ENCODE measurements at regions not wholly inside any gene's neighbourhood (a gene's known extent, or its start where the extent isn't known, plus 50 kb on each side); places are given as distances from the start of the nearest gene placed in this dataset.

DNA sequence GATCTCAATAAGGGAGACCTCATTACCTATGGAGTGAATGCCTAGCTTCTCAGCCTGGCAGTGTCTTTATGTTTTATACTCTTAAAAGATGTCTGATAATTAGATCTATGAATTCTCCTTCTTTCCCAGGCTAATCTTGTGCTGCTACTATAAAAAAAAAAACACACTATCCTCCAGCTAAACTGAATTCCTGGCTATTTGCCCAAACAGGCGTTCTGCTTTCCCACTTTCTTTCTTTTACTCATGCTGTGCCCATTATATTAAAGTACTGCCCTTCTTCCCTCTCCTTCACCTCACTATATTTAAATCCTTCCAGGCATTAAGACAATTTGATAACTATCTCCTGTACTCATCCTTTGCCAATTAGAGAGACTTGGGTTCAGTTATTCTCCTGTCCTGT lies 1134.9 kb downstream of the ROBO2 start:
- no peak overlapping the region for H3K4me3 Mint-ChIP-seq
- no peaks in the 10 kb centered on the region for H3K4me1 Mint-ChIP-seq
- ATAC-seq (ENCODE audit: low read depth in 2 of 2), result no peak
- H3K36me3 Mint-ChIP-seq, result no peaks in the 10 kb centered on the region
- DNase-seq, result no peak
- H3K27ac Mint-ChIP-seq, result no peak overlapping the region
- H3K27me3 Mint-ChIP-seq, result no peaks in the 10 kb centered on the region
- H3K9me3 Mint-ChIP-seq, result peaks cover 0 to 6% (median 0%) of the 10 kb centered on the region in 7 donors

DNA sequence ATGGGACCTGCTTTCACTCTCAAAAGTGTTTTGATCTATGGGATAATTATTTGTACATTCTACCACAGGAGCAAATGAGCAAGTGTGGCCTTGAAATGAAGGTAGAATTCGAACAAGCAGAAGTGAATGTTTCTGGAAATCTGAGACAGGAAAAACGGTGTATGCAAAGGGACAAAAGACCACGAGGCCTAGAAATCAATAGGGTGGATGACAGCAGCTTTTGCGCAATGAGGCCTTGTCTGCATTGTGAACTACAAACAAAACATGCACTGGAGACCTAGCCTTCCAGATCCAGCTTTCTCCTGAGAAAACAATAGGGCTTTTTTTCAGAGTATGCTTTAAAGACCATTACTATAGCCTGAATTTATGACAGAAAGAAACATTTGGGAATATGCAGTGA lies 1137.0 kb downstream of the ROBO2 start:
- ATAC-seq (ENCODE audit: low read depth in 2 of 2) (no peak), DNase-seq (no peak)
- Mint-ChIP-seq H3K27ac (no peak overlapping the region), H3K4me3 (no peak overlapping the region), H3K4me1 (no peaks in the 10 kb centered on the region), H3K9me3 (peaks cover 0 to 6% (median 0%) of the 10 kb centered on the region in 7 donors), H3K36me3 (no peaks in the 10 kb centered on the region), H3K27me3 (no peaks in the 10 kb centered on the region)

DNA sequence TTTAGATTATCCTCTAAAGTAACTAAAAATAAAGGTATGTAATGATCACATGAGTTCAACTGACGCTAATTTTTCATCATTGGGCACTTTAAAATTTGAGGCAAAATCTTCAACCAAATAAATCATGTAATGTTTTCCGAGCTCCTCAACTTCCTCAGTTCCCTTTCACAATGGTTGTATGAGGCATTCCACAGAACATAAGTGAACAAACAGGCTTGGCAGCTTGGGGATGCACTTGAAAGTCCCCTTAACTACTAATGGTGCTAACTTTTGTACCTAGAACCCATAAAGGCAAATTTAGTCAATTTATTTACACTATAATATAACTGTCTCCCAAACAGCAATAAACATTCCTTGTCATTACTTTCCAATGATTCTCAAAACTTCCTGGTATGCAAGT lies 1137.9 kb downstream of the ROBO2 start:
- Mint-ChIP-seq H3K27ac (no peak overlapping the region), H3K27me3 (no peaks in the 10 kb centered on the region), H3K4me1 (no peaks in the 10 kb centered on the region), H3K4me3 (no peak overlapping the region), H3K36me3 (no peaks in the 10 kb centered on the region), H3K9me3 (peaks cover 0 to 10% (median 0%) of the 10 kb centered on the region in 7 donors)
- DNase-seq (no peak), ATAC-seq (ENCODE audit: low read depth in 2 of 2) (no peak)

DNA sequence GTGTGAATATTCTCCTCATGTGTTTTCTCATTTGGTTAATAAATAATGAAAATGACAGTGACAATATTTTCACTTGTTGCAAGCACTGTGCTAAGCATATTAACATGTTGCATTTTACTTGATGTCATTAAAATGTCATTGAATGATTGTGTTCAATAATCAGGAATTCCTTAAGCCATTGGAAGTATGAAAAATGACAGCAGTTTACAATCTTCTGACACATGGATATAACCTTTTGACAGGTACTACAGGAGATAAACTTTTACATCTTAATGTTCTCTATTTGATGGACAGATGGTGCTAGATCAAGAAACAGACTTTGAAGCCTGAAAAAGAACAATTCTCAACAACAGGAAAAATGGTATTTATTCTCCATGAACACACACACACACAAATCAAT lies 1138.3 kb downstream of the ROBO2 start:
- Mint-ChIP-seq H3K4me1 (no peaks in the 10 kb centered on the region), H3K4me3 (no peak overlapping the region)
- no peak for ATAC-seq (ENCODE audit: low read depth in 2 of 2)

DNA sequence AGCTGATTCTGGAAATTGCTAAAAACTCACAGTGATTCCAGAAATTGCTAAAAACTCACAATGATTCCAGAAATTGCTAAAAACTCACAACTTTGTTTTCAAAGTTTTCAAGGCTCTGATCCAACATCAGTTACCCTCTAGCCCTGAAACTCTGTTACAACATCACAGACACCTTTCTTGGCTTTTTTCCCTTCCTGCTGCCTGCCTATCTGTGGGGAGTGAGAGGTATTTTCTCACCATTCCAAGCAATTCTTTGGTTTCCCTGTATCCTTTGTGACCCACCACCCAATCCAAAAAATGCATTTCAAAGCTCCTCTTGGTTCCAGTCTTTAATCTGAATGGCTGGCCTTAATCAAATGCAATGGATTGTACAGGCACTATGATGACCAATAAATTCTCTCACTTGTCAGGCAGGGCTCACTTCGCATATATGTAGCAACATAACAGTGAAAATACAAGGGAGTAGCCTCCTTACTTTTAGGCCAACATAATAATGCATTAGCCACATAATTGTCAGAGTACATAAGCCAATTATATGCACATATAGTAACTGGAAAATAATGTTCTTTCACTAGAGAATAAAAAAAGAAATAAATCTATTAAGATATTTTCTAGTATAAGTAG lies 1139.0 kb downstream of the ROBO2 start:
- Mint-ChIP-seq H3K36me3 (no peaks in the 10 kb centered on the region), H3K4me3 (no peak overlapping the region), H3K27ac (no peak overlapping the region), H3K27me3 (no peaks in the 10 kb centered on the region), H3K4me1 (no peaks in the 10 kb centered on the region), H3K9me3 (peaks cover 0 to 10% (median 0%) of the 10 kb centered on the region in 7 donors)
- ATAC-seq (ENCODE audit: low read depth in 2 of 2), result no peak
- no peak for DNase-seq

More for the DNA sequence above, 1138.3 kb downstream of the ROBO2 start:
- H3K36me3 Mint-ChIP-seq, result no peaks in the 10 kb centered on the region
- no peaks in the 10 kb centered on the region for H3K27me3 Mint-ChIP-seq
- DNase-seq, result no peak
- H3K27ac Mint-ChIP-seq, result no peak overlapping the region
- H3K9me3 Mint-ChIP-seq, result peaks cover 0 to 10% (median 0%) of the 10 kb centered on the region in 7 donors

DNA sequence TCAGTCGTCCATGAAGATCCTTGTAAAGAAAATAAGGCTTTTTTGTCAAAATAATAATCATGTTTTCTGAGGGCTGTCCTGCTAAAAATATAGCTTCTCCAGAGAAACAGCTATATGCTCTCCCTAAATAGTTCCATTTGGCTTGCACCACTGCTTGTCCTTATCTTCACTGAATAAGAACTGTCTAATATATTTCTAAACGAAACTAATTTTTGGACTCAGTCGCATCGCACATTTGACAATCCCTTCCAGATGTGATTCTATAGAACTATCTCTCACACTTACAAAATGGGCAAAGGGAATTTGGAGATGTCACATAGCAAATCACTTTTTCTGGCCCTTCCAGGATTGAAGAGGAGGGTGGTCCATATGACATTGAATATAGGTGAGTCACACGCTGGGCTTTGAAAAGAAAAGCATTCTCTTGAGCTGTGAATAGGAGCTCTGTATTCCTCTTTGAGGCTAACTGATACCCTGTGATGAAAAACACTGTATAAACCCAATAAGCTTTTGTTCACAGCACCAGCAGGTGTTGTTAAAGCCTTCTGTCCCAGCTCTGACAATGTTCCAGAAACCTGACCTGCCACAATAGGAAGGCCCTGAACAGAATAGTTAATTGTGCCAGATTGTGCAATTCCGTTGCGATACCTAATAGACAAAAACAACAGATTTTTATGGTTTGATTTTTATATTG lies 1144.2 kb downstream of the ROBO2 start:
- H3K4me3 Mint-ChIP-seq, result no peak overlapping the region
- H3K9me3 Mint-ChIP-seq, result peaks cover 0 to 4% (median 0%) of the 10 kb centered on the region in 7 donors
- no peak overlapping the region for H3K27ac Mint-ChIP-seq
- ATAC-seq (ENCODE audit: low read depth in 2 of 2), result no peak
- DNase-seq, result no peak
- H3K27me3 Mint-ChIP-seq, result no peaks in the 10 kb centered on the region
- no peaks in the 10 kb centered on the region for H3K36me3 Mint-ChIP-seq
- H3K4me1 Mint-ChIP-seq, result no peaks in the 10 kb centered on the region

DNA sequence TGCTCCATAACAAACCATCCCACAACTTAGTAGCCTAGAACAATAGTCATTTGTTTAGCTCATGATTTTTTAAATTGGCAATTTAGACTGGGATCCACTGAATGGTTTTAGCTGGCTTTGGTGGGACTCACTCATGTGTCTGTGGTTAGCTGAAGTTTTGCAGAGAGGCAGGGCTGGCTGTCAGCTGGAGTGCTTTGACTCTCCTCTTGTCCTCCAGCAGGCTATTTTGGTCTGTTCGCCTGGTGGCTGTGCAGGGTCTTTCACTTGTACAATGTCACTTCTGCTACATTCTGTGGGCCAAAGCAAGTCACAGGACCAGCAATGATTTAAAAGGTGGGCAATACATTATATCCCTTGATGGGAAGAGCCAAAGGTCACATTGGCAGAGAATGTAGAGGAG lies 1146.5 kb downstream of the ROBO2 start:
- Mint-ChIP-seq H3K9me3 (peaks cover 0 to 12% (median 5%) of the 10 kb centered on the region in 7 donors), H3K27ac (no peak overlapping the region), H3K4me1 (no peaks in the 10 kb centered on the region), H3K27me3 (no peaks in the 10 kb centered on the region), H3K36me3 (peaks cover 0 to 5% of the 10 kb centered on the region in 2 donors), H3K4me3 (no peak overlapping the region)
- no peak for DNase-seq
- no peak for ATAC-seq (ENCODE audit: low read depth in 2 of 2)

DNA sequence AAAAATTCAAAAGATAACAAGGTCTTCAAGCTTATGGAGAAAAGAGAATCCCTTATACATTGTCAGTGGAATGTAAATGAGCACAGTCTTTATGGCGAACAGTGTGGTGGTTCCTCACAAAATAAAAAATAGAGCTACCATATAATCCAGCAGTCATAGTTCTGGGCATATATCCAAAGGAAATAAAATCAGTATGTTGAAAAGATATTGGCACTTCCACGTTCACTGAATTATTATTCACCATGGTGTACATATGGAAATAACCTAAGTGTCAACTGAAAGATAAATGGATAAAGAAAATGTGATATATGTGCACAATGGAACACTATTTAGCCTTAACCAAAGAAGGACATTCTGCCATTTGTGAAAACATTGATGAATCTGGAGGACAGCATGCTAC lies 1161.2 kb downstream of the ROBO2 start:
- Mint-ChIP-seq H3K9me3 (peaks cover 0 to 6% (median 0%) of the 10 kb centered on the region in 7 donors), H3K36me3 (no peaks in the 10 kb centered on the region), H3K27me3 (no peaks in the 10 kb centered on the region), H3K4me3 (no peak overlapping the region), H3K4me1 (no peaks in the 10 kb centered on the region), H3K27ac (no peak overlapping the region)
- no peak for ATAC-seq (ENCODE audit: low read depth in 2 of 2)
- DNase-seq, result no peak

DNA sequence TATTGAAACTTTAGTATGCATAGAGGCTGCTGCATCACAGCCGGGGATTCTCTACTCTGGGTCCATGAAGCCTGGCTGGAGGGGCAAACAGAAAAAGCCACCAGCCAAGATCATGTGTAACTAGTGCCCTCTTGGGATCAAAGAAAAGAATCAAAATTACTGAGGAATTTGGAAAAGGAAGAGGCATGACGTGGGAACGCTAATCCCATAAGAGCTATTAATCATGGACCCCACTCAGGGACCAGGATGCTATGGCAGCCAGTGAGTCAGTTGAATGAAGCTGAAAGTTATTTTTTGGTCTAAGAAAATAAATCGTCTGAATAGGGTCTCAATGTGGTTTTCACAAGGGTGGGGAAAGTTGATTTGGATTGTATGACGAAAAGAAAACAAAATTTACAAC lies 1165.1 kb downstream of the ROBO2 start:
- H3K4me1 Mint-ChIP-seq, result no peaks in the 10 kb centered on the region
- DNase-seq (no peak), ATAC-seq (ENCODE audit: low read depth in 2 of 2) (no peak)
- peaks cover 0 to 8% (median 1%) of the 10 kb centered on the region in 7 donors for H3K9me3 Mint-ChIP-seq
- H3K4me3 Mint-ChIP-seq, result no peak overlapping the region
- H3K27me3 Mint-ChIP-seq, result no peaks in the 10 kb centered on the region
- no peak overlapping the region for H3K27ac Mint-ChIP-seq
- H3K36me3 Mint-ChIP-seq, result no peaks in the 10 kb centered on the region

DNA sequence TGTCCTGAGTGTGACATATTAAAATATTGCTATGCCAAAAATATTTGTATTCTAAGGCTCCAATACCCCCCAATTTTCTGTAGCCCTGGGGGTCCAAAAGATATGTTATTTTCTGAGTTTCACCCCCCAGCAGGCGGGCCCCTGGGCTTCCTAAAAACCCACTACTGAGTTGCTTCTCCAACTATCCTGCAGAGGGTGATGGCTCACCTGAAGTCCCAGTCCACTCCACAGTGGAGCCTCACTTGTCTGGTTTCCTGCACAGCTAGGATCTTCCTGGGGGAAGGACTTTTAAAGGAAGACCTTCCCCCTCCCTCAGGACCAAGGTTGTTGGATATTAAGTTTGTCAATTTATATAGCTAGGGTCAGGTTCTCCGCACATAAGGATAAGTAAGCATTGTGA lies 1181.4 kb downstream of the ROBO2 start:
- H3K9me3 Mint-ChIP-seq, result peaks cover 0 to 13% (median 3%) of the 10 kb centered on the region in 7 donors
- DNase-seq (no peak), ATAC-seq (ENCODE audit: low read depth in 2 of 2) (no peak)
- no peak overlapping the region for H3K4me3 Mint-ChIP-seq
- H3K27me3 Mint-ChIP-seq, result no peaks in the 10 kb centered on the region
- H3K27ac Mint-ChIP-seq, result no peak overlapping the region
- H3K4me1 Mint-ChIP-seq, result no peaks in the 10 kb centered on the region
- H3K36me3 Mint-ChIP-seq, result no peaks in the 10 kb centered on the region

DNA sequence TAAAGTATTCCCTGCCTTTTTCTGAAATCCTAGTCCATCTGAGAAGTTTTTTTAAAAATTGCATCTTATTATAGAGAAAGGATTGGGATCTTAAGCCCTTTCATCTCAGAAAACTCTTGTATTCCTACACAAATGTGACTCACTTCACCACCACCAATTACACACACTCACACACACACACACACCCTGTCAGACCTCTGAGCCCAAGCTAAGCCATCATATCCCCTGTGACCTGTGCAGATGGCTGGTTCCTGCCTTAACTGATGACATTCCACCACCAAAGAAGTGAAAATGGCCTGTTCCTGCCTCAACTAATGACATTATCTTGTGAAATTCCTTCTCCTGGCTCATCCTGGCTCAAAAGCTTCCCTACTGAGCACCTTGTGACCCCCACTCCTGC lies 1181.9 kb downstream of the ROBO2 start:
- no peaks in the 10 kb centered on the region for H3K36me3 Mint-ChIP-seq
- H3K27ac Mint-ChIP-seq, result peak overlapping the region in 1 of 6 donors; percentile 49
- no peak for DNase-seq
- no peaks in the 10 kb centered on the region for H3K4me1 Mint-ChIP-seq
- ATAC-seq (ENCODE audit: low read depth in 2 of 2), result no peak
- H3K9me3 Mint-ChIP-seq, result peaks cover 0 to 13% (median 3%) of the 10 kb centered on the region in 7 donors
- H3K4me3 Mint-ChIP-seq, result peak overlapping the region in 1 of 8 donors; percentile 2
- H3K27me3 Mint-ChIP-seq, result no peaks in the 10 kb centered on the region

DNA sequence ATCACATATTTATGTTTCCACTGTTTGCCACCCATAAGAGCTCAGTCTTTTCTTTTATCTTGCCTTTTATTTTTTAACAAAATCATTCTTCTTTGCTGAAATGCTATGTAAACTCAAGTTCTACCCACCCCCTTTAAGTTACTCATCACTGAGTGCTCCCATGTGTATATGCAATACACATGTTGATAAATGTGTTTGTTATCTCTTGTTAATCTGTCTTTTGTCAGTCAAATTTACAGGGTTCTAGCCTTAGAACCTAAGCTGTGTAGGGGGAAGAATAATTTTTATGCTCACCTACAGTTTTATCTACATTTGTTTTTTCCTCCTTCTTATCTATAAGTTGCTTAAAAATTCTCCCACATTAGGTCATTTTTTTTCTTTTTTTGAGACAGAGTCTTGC lies 1195.9 kb downstream of the ROBO2 start:
- Mint-ChIP-seq H3K27me3 (no peaks in the 10 kb centered on the region), H3K9me3 (peaks cover 3 to 32% (median 8%) of the 10 kb centered on the region in 7 donors), H3K4me1 (no peaks in the 10 kb centered on the region), H3K4me3 (no peak overlapping the region), H3K27ac (peak overlapping the region in 1 of 6 donors; percentile 41), H3K36me3 (no peaks in the 10 kb centered on the region)
- ATAC-seq (ENCODE audit: low read depth in 2 of 2), result no peak
- DNase-seq, result no peak

DNA sequence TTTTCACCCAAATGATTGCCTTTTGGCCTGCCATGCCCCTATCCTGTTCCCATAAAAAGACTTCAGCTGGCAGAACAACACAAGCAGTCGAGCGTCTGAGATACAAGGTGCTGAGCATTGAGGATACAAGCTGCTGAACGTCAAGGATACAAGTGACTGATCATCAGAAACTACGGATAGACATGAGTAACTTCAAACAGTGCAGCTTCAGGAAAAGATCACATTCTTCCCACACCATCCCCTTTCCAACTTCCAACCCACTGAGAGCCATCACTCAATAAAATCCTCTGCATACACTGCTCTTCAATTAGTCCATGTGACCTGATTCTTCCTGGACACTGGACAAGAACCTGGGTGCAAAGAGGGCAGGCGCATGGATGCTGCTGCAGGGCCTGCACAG lies 1198.9 kb downstream of the ROBO2 start:
- H3K36me3 Mint-ChIP-seq, result no peaks in the 10 kb centered on the region
- no peak overlapping the region for H3K27ac Mint-ChIP-seq
- no peak overlapping the region for H3K4me3 Mint-ChIP-seq
- no peaks in the 10 kb centered on the region for H3K4me1 Mint-ChIP-seq
- ATAC-seq (ENCODE audit: low read depth in 2 of 2), result no peak
- peaks cover 2 to 31% (median 6%) of the 10 kb centered on the region in 7 donors for H3K9me3 Mint-ChIP-seq
- no peak for DNase-seq
- no peaks in the 10 kb centered on the region for H3K27me3 Mint-ChIP-seq

DNA sequence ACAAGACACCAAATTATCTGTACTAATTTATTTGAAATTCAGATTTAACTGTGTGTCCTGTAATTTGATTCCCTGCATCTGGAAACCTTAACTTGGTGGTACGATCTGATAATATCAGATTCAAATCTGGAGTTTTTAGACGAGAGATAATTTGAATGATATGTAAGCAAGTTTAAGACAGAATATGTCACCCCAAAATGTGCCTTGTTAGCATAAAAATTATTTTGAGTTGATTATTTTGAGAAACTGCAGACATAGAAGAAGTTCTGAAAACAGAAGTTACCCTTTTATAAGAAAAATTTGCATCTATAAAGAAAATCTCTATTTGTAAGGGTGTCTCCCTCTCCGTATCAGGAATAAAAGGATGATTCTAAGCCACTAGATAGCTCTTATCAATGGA lies 1202.8 kb downstream of the ROBO2 start:
- Mint-ChIP-seq H3K4me1 (no peaks in the 10 kb centered on the region), H3K4me3 (no peak overlapping the region), H3K27ac (no peak overlapping the region), H3K27me3 (no peaks in the 10 kb centered on the region), H3K36me3 (no peaks in the 10 kb centered on the region), H3K9me3 (peaks cover 7 to 54% (median 14%) of the 10 kb centered on the region in 7 donors)
- ATAC-seq (ENCODE audit: low read depth in 2 of 2), result no peak
- DNase-seq, result no peak

All from naive B cell (primary cell).